GM23338 (cell line): ENCODE measurements at regions not wholly inside any gene's neighbourhood (a gene's known extent, or its start where the extent isn't known, plus 50 kb on each side); places are given as distances from the start of the nearest gene placed in this dataset.

Experiments
- ATAC-seq: fragments of 200-7000 bp; cut with Tn5 transposase; 3 replicates; pipeline ENCODE4 v1.9.1; 2020
- DNase-seq: peaks from one replicate; pipeline ENCODE4 v3.0.0-alpha.2; 2015; ENCODE audit warnings: low spot score
- H2AFZ ChIP-seq: fragments of 200-600 bp; sonication (generic); 2 replicates; pipeline ENCODE4 v1.8.0; 2016; ENCODE audit warnings: antibody characterized with exemption, mild to moderate bottlenecking, moderate library complexity
- H3F3A ChIP-seq: fragments of 200-600 bp; sonication (generic); replicated peaks from 2 replicates; pipeline ENCODE4 v1.8.0; 2017; ENCODE audit warnings: antibody characterized with exemption, mixed run types, low read depth
- H3K27ac ChIP-seq: fragments of 200-600 bp; sonication (generic); 2 replicates; pipeline ENCODE4 v1.6.1; 2016; ENCODE audit warnings: low read depth
- H3K27me3 ChIP-seq: fragments of 200-600 bp; sonication (generic); 2 replicates; pipeline ENCODE4 v1.8.0; 2016; ENCODE audit warnings: mild to moderate bottlenecking, mixed run types, moderate library complexity; ENCODE audit not compliant: insufficient read depth
- H3K36me3 ChIP-seq: fragments of 200-600 bp; sonication (generic); 2 replicates; pipeline ENCODE4 v1.8.0; 2016; ENCODE audit warnings: mild to moderate bottlenecking; ENCODE audit not compliant: insufficient read depth
- H3K4me1 ChIP-seq: fragments of 200-600 bp; sonication (generic); 2 replicates; pipeline ENCODE4 v1.8.0; 2016; ENCODE audit warnings: mild to moderate bottlenecking, moderate library complexity; ENCODE audit not compliant: insufficient read depth
- H3K4me2 ChIP-seq: fragments of 200-600 bp; sonication (generic); 2 replicates; pipeline ENCODE4 v1.7.1; 2017; ENCODE audit warnings: mixed run types
- H3K4me3 ChIP-seq: fragments of 200-600 bp; sonication (generic); 2 replicates; pipeline ENCODE4 v1.6.1; 2016; ENCODE audit warnings: mixed run types
- H3K79me2 ChIP-seq: fragments of 200-600 bp; sonication (generic); replicated peaks from 2 replicates; pipeline ENCODE4 v1.8.0; 2017; ENCODE audit warnings: mild to moderate bottlenecking; ENCODE audit not compliant: insufficient read depth
- H3K9me2 ChIP-seq: fragments of 200-600 bp; sonication (generic); 2 replicates; pipeline ENCODE4 v1.8.0; 2017; ENCODE audit not compliant: insufficient read depth
- H4K20me1 ChIP-seq: fragments of 200-600 bp; sonication (generic); replicated peaks from 2 replicates; pipeline ENCODE4 v1.8.0; 2017; ENCODE audit warnings: mild to moderate bottlenecking; ENCODE audit not compliant: insufficient read depth
- H3K27ac Mint-ChIP-seq: 2 replicates; pipeline ENCODE4 v1.8.0; 2020; ENCODE audit warnings: inconsistent platforms, mild to moderate bottlenecking, moderate library complexity, mixed read lengths
- H3K27me3 Mint-ChIP-seq: 3 replicates; pipeline ENCODE4 v1.8.0; 2022; ENCODE audit warnings: low read depth, mild to moderate bottlenecking, moderate library complexity, mixed read lengths, inconsistent platforms; ENCODE audit not compliant: insufficient read depth, poor library complexity
- H3K36me3 Mint-ChIP-seq: 3 replicates; pipeline ENCODE4 v1.8.0; 2021; ENCODE audit warnings: low read depth, mild to moderate bottlenecking, inconsistent platforms, moderate library complexity, mixed read lengths
- H3K4me1 Mint-ChIP-seq: 3 replicates; pipeline ENCODE4 v1.8.0; 2020; ENCODE audit warnings: mild to moderate bottlenecking, inconsistent platforms, mixed read lengths
- H3K4me3 Mint-ChIP-seq: 3 replicates; pipeline ENCODE4 v1.8.0; 2021; ENCODE audit warnings: moderate library complexity, mild to moderate bottlenecking, inconsistent platforms, mixed read lengths
- H3K9me3 Mint-ChIP-seq: 3 replicates; pipeline ENCODE4 v1.8.0; 2020; ENCODE audit warnings: moderate library complexity, mild to moderate bottlenecking, inconsistent platforms, mixed read lengths
- CREB1 ChIP-seq: fragments of 250-450 bp; sonication (Bioruptor Pico); IDR thresholded peaks from 2 replicates; pipeline ENCODE4 v1.5.0; 2020; ENCODE audit warnings: low read depth, mild to moderate bottlenecking, moderate library complexity
- ETS1 ChIP-seq: IDR thresholded peaks from 2 replicates; pipeline ENCODE4 v1.6.1; 2016; ENCODE audit warnings: antibody characterized with exemption
- EZH2phosphoT487 ChIP-seq: fragments of 200-600 bp; sonication (generic); IDR thresholded peaks from one replicate; pipeline ENCODE4 v1.8.1; 2018; ENCODE audit warnings: antibody characterized with exemption; ENCODE audit not compliant: unreplicated experiment
- JUNB ChIP-seq: IDR thresholded peaks from one replicate; pipeline ENCODE4 v1.6.1; 2016; ENCODE audit warnings: antibody characterized with exemption; ENCODE audit not compliant: unreplicated experiment
- NANOG ChIP-seq: IDR thresholded peaks from 2 replicates; pipeline ENCODE4 v1.6.1; 2016; ENCODE audit warnings: antibody characterized with exemption, borderline replicate concordance
- POLR2AphosphoS5 ChIP-seq: IDR thresholded peaks from 2 replicates; pipeline ENCODE4 v1.6.1; 2016; ENCODE audit warnings: antibody characterized with exemption, low read depth
- REST ChIP-seq: IDR thresholded peaks from one replicate; pipeline ENCODE4 v1.6.1; 2018; ENCODE audit warnings: antibody characterized with exemption; ENCODE audit not compliant: unreplicated experiment
- STAT1 ChIP-seq: IDR thresholded peaks from one replicate; pipeline ENCODE4 v1.6.1; 2016; ENCODE audit warnings: antibody characterized with exemption; ENCODE audit not compliant: unreplicated experiment
- ZNF114 ChIP-seq: fragments of 250-450 bp; sonication (Bioruptor Pico); IDR thresholded peaks from 2 replicates; pipeline ENCODE4 v1.5.0; 2020; ENCODE audit warnings: mild to moderate bottlenecking, moderate library complexity
- ZNF331 ChIP-seq: fragments of 250-450 bp; sonication (Bioruptor Pico); IDR thresholded peaks from 2 replicates; pipeline ENCODE4 v1.5.0; 2020; ENCODE audit warnings: low read depth, mild to moderate bottlenecking, moderate library complexity
- TF ChIP-seq, protein P1 (sequence below), 2 experiments: fragments of 200-600 bp in 1 of 2; sonication (generic) in 1 of 2; conservative IDR thresholded peaks; 2 replicates each; pipeline versions ENCODE4 v1.5.1 to v1.6.1; 2016 to 2017; ENCODE audit warnings: antibody characterized with exemption in 2 of 2, low read depth in 2 of 2, mild to moderate bottlenecking in 2 of 2, moderate library complexity in 1 of 2

GRCh38 chr2:122743021-122743675, 987.7 kb downstream of the TSN start (continued):
- no peak for TF ChIP-seq ETS1
- no peak for TF ChIP-seq POLR2AphosphoS5
- TF ChIP-seq ZNF331 (CRISPR knock-in tag): no peak
- no peak for TF ChIP-seq CREB1
- no peak for TF ChIP-seq ZNF114 (CRISPR knock-in tag)
- TF ChIP-seq, protein P1, sequence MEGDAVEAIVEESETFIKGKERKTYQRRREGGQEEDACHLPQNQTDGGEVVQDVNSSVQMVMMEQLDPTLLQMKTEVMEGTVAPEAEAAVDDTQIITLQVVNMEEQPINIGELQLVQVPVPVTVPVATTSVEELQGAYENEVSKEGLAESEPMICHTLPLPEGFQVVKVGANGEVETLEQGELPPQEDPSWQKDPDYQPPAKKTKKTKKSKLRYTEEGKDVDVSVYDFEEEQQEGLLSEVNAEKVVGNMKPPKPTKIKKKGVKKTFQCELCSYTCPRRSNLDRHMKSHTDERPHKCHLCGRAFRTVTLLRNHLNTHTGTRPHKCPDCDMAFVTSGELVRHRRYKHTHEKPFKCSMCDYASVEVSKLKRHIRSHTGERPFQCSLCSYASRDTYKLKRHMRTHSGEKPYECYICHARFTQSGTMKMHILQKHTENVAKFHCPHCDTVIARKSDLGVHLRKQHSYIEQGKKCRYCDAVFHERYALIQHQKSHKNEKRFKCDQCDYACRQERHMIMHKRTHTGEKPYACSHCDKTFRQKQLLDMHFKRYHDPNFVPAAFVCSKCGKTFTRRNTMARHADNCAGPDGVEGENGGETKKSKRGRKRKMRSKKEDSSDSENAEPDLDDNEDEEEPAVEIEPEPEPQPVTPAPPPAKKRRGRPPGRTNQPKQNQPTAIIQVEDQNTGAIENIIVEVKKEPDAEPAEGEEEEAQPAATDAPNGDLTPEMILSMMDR (conservative IDR thresholded peaks at IDR 0.05; ENCODE audit: low read depth in 2 of 2): no peak

DNA sequence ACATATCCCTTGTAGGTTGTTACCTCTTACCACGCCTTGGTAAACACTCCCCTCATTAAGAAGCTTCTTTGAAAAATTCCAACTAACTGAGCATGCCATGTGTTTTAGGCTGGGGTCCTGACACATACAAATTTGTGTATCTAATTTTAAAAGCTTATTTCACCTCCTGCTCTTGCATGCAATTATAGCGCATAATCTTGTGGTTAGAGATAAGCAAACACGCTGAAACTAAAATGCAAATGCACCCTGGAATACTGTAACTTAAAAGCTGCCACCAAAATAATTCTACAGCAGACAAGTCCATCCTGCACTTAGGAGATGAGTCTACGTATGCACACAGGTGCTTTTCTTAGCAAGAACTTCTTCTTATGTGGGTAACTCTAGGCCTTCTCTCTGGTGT, 990.2 kb downstream of the TSN start:
- H3K27ac ChIP-seq: no peak overlapping the region
- H3F3A ChIP-seq: no peaks in the 10 kb centered on the region
- no peak overlapping the region for H3K27ac Mint-ChIP-seq
- H3K79me2 ChIP-seq: no peaks in the 10 kb centered on the region
- H3K9me3 Mint-ChIP-seq: no peaks in the 10 kb centered on the region
- H3K36me3 ChIP-seq: no peaks in the 10 kb centered on the region
- peaks cover 1% of the 10 kb centered on the region for H3K27me3 Mint-ChIP-seq
- no peaks in the 10 kb centered on the region for H3K36me3 Mint-ChIP-seq
- DNase-seq: no peak
- H2AFZ ChIP-seq: peak overlapping the region; percentile 9; the same call in 1 of the 2 replicates
- no peak for ATAC-seq
- no peak overlapping the region for H3K4me3 Mint-ChIP-seq
- H3K9me2 ChIP-seq: no peaks in the 10 kb centered on the region
- peaks cover 10% of the 10 kb centered on the region; the same call in 1 of the 2 replicates for H3K4me1 ChIP-seq
- H3K4me3 ChIP-seq: no peak overlapping the region
- peaks cover 29% of the 10 kb centered on the region for H3K4me1 Mint-ChIP-seq
- no peaks in the 10 kb centered on the region for H4K20me1 ChIP-seq
- no peak overlapping the region for H3K4me2 ChIP-seq
- no peaks in the 10 kb centered on the region for H3K27me3 ChIP-seq
- TF ChIP-seq JUNB (no peak), STAT1 (no peak), ZNF114 (CRISPR knock-in tag) (no peak), CREB1 (no peak), NANOG (no peak), EZH2phosphoT487 (no peak), ZNF331 (CRISPR knock-in tag) (no peak), REST (no peak), POLR2AphosphoS5 (no peak), ETS1 (no peak)
- TF ChIP-seq, protein P1 (conservative IDR thresholded peaks at IDR 0.05; ENCODE audit: low read depth in 2 of 2): no peak
